ENCODE measurements at regions not wholly inside any gene's neighbourhood (a gene's known extent, or its start where the extent isn't known, plus 50 kb on each side); places are given as distances from the start of the nearest gene placed in this dataset.

GRCh38 chr2:18265614-18266586, 294.6 kb downstream of the RDH14 start:
- no peak for DNase-seq (ENCODE audit: low read depth in 1 of 2, low spot score in 1 of 2)

GRCh38 chr2:18262601-18263000, 297.9 kb downstream of the RDH14 start:
- DNase-seq (ENCODE audit: low read depth in 1 of 2, low spot score in 1 of 2) = no peak

DNA sequence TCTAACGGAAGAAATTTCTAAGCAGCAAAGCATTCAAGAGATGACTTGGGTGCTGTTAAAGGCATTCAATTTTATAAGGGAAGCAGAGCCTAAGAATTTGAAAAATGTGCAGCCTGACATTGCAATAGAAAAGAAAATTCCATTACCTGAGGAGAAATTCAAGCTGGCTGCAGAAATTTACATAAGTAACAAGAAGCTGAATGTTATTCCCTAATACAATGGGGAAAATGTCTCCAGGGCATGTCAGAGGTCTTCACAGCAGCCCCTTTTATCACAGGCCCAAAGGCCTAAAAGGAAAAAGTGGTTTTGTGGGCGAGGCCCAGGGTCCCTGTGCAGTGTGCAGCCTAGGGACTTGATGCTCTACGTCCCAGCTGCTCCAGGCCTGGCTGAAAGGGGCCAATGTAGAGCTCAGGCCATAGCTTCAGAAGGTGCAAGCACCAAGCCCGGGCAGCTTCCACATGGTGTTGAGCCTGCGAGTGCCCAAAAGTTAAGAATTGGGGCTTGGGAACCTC, 306.7 kb downstream of the RDH14 start:
- DNase-seq (ENCODE audit: low read depth in 1 of 2, low spot score in 1 of 2) = no peak

DNA sequence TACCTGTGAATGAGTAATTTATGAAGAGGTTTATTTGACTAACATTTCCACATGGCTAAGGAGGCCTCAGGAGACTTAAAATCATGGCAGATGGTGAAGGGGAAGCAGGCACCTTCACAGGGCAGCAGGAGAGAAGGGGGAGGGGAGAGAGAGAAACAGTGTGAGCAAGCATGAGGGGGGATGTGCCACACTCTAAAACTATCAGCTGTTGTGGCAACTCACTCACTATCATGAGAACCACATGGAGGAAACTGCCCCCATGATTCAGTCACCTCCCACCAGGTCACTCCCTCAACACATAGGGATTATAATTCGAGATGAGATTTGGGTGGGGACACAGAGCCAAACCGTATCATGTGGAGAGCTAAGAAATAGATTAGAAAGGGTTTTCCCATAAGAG, 309.0 kb downstream of the RDH14 start:
- DNase-seq (ENCODE audit: low read depth in 1 of 2, low spot score in 1 of 2) = no peak

DNA sequence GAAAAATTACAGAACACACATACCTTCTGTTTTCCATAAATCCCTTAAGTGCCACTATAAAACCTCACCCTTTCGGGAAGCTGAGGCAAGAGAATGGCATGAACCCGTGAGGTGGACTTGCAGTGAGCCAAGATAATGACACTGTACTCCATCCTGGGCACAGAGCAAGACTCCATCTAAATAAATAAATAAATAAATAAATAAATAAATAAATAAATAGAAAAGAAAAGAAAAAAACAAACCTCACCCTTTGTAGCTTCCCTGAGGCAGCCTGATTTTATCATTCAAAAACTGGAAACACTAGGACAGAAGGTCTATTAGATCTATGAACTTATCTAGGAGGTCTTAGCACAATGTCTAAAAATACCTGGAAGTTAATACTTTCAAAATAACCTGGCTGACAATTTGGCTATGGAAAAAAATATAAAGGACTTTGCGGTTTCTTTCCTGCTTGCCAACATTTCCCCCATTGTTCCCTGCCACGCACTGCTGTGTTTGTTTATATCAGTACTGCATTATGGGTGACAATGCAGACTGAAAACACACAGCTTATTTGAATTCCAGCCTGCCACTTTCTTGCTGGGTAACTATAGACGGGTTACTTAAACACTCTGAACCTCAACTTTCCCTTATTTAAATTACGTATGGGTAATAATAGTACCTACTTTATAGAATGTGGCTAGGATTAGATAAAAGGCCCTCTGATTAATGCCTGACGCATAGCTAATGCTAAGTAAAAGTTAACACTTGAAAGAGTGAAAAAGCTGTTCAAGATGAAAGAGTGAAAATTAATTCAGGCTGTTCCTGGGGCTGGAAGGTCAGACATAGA, 313.0 kb downstream of the RDH14 start:
- no peak for DNase-seq (ENCODE audit: low read depth in 1 of 2, low spot score in 1 of 2)

DNA sequence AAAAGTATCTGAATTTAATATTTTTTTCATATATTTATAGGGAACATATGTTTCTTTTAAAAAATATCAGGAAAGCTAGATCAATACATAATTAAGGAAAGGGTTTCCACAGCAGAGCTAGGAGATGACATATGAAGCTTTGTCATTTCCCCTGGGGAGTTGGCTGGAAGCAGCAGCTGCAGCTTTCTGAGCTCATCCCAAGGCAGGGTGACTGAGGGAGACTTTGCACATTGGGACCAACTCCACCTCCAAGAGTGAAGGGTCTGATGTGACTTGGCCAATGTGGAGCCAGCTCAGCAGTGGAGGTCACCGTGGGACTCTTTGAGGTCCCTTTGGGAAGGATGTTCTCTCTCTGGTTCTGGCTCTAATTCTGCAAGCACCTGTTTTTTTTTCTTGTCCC, 315.1 kb downstream of the RDH14 start:
- DNase-seq (ENCODE audit: low read depth in 1 of 2, low spot score in 1 of 2) = no peak

DNA sequence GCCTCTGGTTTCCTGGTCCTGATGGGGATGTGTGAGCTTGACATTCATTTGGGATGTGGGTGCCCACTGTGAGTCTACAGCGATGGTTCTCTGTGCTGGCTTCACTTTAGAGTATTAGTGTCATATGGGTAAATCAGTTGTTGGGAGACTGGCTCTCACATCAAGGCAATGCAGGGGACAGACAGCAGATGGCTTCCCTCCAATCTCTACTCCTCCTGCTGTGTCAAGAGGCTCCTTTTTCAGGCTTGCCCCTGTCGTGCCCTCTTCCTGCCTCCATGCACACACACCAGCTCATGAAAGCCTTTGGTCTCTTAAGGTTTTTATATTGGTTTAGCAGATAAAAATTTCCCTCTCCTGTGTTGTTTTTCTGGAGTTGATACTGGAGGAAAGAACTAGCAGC, 315.6 kb downstream of the RDH14 start:
- DNase-seq (ENCODE audit: low read depth in 1 of 2, low spot score in 1 of 2) = no peak

GRCh38 chr2:18243816-18244215, 316.6 kb downstream of the RDH14 start:
- no peak for DNase-seq (ENCODE audit: low read depth in 1 of 2, low spot score in 1 of 2)

GRCh38 chr2:18242716-18243115, 317.7 kb downstream of the RDH14 start:
- no peak for DNase-seq (ENCODE audit: low read depth in 1 of 2, low spot score in 1 of 2)

- DNase-seq (ENCODE audit: low read depth in 1 of 2, low spot score in 1 of 2) = no peak
These were observed 322.2 kb downstream of the RDH14 start for GRCh38 chr2:18238209-18238608.

DNA sequence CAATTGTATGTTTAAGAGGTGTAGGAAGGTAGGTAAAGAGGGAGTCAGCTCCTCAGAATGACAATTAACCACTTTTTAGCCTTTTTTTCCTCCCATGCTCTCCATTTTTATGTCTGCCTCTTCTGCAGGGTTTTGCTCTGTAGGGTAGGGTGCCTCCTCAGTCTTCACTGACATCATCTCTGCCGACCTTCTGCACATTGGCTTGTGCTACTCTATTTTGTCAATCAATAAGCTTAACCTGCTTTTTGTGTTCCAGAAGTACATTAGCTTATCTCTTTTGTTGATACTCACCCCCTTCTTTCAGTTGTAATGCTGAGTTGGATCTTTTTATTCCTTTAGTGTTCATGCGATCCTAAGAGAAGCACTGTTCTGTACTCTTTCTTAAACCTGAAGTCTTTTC, 323.2 kb downstream of the RDH14 start:
- no peak for DNase-seq (ENCODE audit: low read depth in 1 of 2, low spot score in 1 of 2)

DNA sequence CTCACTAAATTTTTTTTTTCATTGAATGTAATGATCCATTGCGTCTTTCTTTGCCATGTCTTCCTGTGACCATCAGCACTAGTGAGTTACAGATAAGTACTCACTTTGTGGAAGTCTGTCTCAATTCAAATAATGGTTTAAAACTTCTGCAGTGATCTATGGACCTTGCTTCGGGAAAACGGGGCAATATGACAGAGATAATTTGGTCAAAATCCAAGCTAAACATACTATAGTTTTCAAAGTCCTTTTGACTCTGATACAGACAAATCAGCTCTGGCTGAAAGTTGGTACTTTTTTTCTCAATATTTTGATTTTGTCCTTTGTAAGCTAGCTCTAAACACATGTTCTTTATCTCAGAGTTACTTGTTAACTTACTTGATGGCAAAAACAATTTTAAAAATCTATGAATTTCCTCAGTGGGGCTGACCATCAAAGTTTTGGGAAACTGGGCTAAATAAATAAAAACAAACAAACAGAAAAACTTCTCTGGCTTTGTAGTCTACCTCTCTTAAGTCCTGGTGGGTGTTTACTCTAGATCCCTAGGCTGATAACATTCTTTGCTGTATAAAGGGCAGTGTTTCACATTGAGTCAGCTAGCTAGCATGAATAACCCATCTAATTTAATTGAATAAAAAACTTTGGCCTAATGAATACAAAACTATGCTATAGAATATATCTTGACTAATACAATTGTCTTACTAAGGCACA, 327.6 kb downstream of the RDH14 start:
- no peak for DNase-seq (ENCODE audit: low read depth in 1 of 2, low spot score in 1 of 2)

- DNase-seq (ENCODE audit: low read depth in 1 of 2, low spot score in 1 of 2) = no peak
These were observed 329.8 kb downstream of the RDH14 start for GRCh38 chr2:18230668-18231067.

- DNase-seq (ENCODE audit: low read depth in 1 of 2, low spot score in 1 of 2) = no peak
These were observed 340.8 kb downstream of the RDH14 start for GRCh38 chr2:18219676-18220075.

- no peak for DNase-seq (ENCODE audit: low read depth in 1 of 2, low spot score in 1 of 2)
These were observed 339.9 kb downstream of the KCNS3 start for GRCh38 chr2:18218160-18218933.

- no peak for DNase-seq (ENCODE audit: low read depth in 1 of 2, low spot score in 1 of 2)
These were observed 336.5 kb downstream of the KCNS3 start for GRCh38 chr2:18214936-18215335.

GRCh38 chr2:18213986-18214385, 335.5 kb downstream of the KCNS3 start:
- no peak for DNase-seq (ENCODE audit: low read depth in 1 of 2, low spot score in 1 of 2)

DNA sequence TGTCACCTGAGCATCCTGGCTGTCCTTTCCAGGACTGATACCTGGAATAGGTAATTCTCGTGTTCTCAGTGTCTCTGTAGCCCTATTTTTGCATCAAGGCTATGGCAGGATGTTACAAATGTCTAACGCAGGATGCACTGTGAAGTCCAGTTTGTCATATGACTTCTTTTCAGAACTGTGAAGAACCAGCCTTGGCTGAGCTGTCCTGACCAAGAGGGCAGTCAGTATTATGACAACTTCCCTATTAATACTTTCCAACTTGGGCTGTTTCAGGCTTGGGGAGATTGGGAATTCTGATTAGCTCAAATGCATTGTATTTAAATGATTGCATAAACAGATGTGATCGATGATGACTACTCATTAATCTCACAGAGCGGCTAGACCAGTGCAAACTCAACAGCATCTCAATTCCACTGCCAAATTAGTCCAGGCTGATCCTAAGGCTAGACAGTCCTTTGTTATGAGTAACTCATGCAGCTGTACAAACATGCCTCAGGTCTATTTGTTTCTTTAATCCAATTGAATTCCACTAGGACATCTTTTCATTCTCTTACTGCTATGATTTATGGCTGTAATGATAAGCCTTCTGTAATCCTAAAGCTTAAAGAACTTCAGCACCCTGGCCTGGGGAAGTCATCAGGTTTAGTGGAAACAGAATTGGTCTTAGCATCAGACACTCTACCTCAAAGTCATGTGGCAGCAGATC, 331.6 kb downstream of the KCNS3 start:
- no peak for DNase-seq (ENCODE audit: low read depth in 1 of 2, low spot score in 1 of 2)

DNA sequence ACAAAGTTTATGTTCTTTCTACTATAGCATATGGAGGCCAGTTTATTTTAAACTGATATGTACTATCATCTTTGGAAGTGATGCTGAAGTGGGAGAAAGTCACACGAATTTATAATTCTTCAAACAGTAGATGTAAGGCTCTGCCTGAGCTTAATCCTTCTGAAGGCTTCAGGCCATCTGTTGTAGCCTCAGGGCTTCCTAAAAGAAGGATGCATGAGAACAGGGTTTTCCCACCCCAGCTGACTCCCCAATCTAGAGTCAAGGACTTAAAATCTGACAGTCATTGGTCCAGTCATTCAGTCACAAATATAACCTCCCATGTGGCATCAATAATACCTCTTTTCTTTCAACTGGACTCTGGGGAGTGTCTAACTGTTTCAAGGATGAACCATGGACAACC, 330.5 kb downstream of the KCNS3 start:
- DNase-seq (ENCODE audit: low read depth in 1 of 2, low spot score in 1 of 2) = no peak

GRCh38 chr2:18200771-18201170, 322.3 kb downstream of the KCNS3 start:
- DNase-seq (ENCODE audit: low read depth in 1 of 2, low spot score in 1 of 2) = no peak

Data from activated CD4-positive, alpha-beta T cell treated with anti-CD3 and anti-CD28 coated beads, Interleukin-2, amount 50 U/mL, for 24 hours (primary cell).